Activated naive CD8-positive, alpha-beta T cell treated with anti-CD3 and anti-CD28 coated beads, Interleukin-2, amount 50 U/mL, for 24 hours (primary cell): ENCODE measurements at regions not wholly inside any gene's neighbourhood (a gene's known extent, or its start where the extent isn't known, plus 50 kb on each side); places are given as distances from the start of the nearest gene placed in this dataset.

Experiments
- ATAC-seq: fragments of 150-1000 bp; cut with Tn5 transposase; one replicate; pipeline ENCODE4 v1.10.0; 2021
- DNase-seq: peaks from one replicate; pipeline ENCODE4 v3.0.0; 2021
- H3K27ac Mint-ChIP-seq: one replicate; pipeline ENCODE4 v1.8.0; 2021; ENCODE audit warnings: mild to moderate bottlenecking, mixed read lengths
- H3K27me3 Mint-ChIP-seq: one replicate; pipeline ENCODE4 v1.8.0; 2021; ENCODE audit warnings: mixed read lengths
- H3K36me3 Mint-ChIP-seq: one replicate; pipeline ENCODE4 v1.8.0; 2021; ENCODE audit warnings: low read depth, mixed read lengths
- H3K4me1 Mint-ChIP-seq: one replicate; pipeline ENCODE4 v1.8.0; 2021; ENCODE audit warnings: mixed read lengths
- H3K4me3 Mint-ChIP-seq: one replicate; pipeline ENCODE4 v1.8.0; 2021; ENCODE audit warnings: mild to moderate bottlenecking, moderate library complexity, mixed read lengths
- H3K9me3 Mint-ChIP-seq: one replicate; pipeline ENCODE4 v1.8.0; 2021; ENCODE audit warnings: mixed read lengths

- no peaks in the 10 kb centered on the region for H3K4me1 Mint-ChIP-seq
- DNase-seq (no peak), ATAC-seq (no peak)
- no peak overlapping the region for H3K4me3 Mint-ChIP-seq
- H3K27me3 Mint-ChIP-seq: peaks cover 3% of the 10 kb centered on the region
- H3K27ac Mint-ChIP-seq: no peak overlapping the region
- H3K9me3 Mint-ChIP-seq: no peaks in the 10 kb centered on the region
- no peaks in the 10 kb centered on the region for H3K36me3 Mint-ChIP-seq
Observed at GRCh38 chr10:80971461-80971860, 433.8 kb downstream of the SH2D4B start.

- Mint-ChIP-seq H3K27me3 (no peaks in the 10 kb centered on the region), H3K36me3 (no peaks in the 10 kb centered on the region), H3K9me3 (no peaks in the 10 kb centered on the region), H3K4me3 (no peak overlapping the region), H3K4me1 (no peaks in the 10 kb centered on the region), H3K27ac (no peak overlapping the region)
- ATAC-seq: no peak
- no peak for DNase-seq
Observed at GRCh38 chr10:80976658-80977057, 439.0 kb downstream of the SH2D4B start.

GRCh38 chr10:80985102-80985501 is 447.4 kb downstream of the SH2D4B start:
- Mint-ChIP-seq H3K36me3 (no peaks in the 10 kb centered on the region), H3K4me3 (no peak overlapping the region), H3K9me3 (no peaks in the 10 kb centered on the region), H3K27me3 (no peaks in the 10 kb centered on the region), H3K4me1 (no peaks in the 10 kb centered on the region), H3K27ac (no peak overlapping the region)
- DNase-seq (no peak), ATAC-seq (no peak)

- Mint-ChIP-seq H3K9me3 (no peaks in the 10 kb centered on the region), H3K36me3 (no peaks in the 10 kb centered on the region), H3K27ac (no peak overlapping the region), H3K4me3 (no peak overlapping the region), H3K4me1 (no peaks in the 10 kb centered on the region), H3K27me3 (no peaks in the 10 kb centered on the region)
- DNase-seq (no peak), ATAC-seq (no peak)
Observed at GRCh38 chr10:80986596-80986995, 448.9 kb downstream of the SH2D4B start.

- Mint-ChIP-seq H3K36me3 (no peaks in the 10 kb centered on the region), H3K27ac (no peak overlapping the region), H3K4me3 (no peak overlapping the region), H3K27me3 (no peaks in the 10 kb centered on the region), H3K4me1 (no peaks in the 10 kb centered on the region), H3K9me3 (no peaks in the 10 kb centered on the region)
- no peak for DNase-seq
- ATAC-seq: no peak
Observed at GRCh38 chr10:80988755-80989154, 451.1 kb downstream of the SH2D4B start.

- Mint-ChIP-seq H3K4me3 (no peak overlapping the region), H3K9me3 (peaks cover 4% of the 10 kb centered on the region), H3K4me1 (no peaks in the 10 kb centered on the region), H3K27ac (no peak overlapping the region), H3K36me3 (no peaks in the 10 kb centered on the region), H3K27me3 (peaks cover 2% of the 10 kb centered on the region)
- DNase-seq (no peak), ATAC-seq (no peak)
Observed at GRCh38 chr10:80996615-80997193, 459.0 kb downstream of the SH2D4B start.

- peaks cover 4% of the 10 kb centered on the region for H3K9me3 Mint-ChIP-seq
Observed at GRCh38 chr10:81000781-81001180, 463.1 kb downstream of the SH2D4B start.

GRCh38 chr10:81002382-81002781 is 464.7 kb downstream of the SH2D4B start:
- Mint-ChIP-seq H3K9me3 (peaks cover 3% of the 10 kb centered on the region), H3K27ac (no peak overlapping the region), H3K36me3 (no peaks in the 10 kb centered on the region), H3K27me3 (peaks cover 6% of the 10 kb centered on the region), H3K4me3 (no peak overlapping the region), H3K4me1 (no peaks in the 10 kb centered on the region)
- ATAC-seq (no peak), DNase-seq (no peak)

More at GRCh38 chr10:81000781-81001180, 463.1 kb downstream of the SH2D4B start:
- Mint-ChIP-seq H3K27ac (no peak overlapping the region), H3K27me3 (peaks cover 6% of the 10 kb centered on the region), H3K4me3 (no peak overlapping the region), H3K4me1 (no peaks in the 10 kb centered on the region), H3K36me3 (no peaks in the 10 kb centered on the region)
- ATAC-seq (no peak), DNase-seq (no peak)

- H3K4me1 Mint-ChIP-seq: no peaks in the 10 kb centered on the region
- no peak for ATAC-seq
- no peaks in the 10 kb centered on the region for H3K36me3 Mint-ChIP-seq
- peaks cover 10% of the 10 kb centered on the region for H3K27me3 Mint-ChIP-seq
- H3K27ac Mint-ChIP-seq: no peak overlapping the region
- peaks cover 3% of the 10 kb centered on the region for H3K9me3 Mint-ChIP-seq
- H3K4me3 Mint-ChIP-seq: no peak overlapping the region
- no peak for DNase-seq
Observed at GRCh38 chr10:81007872-81008271, 470.2 kb downstream of the SH2D4B start.

GRCh38 chr10:81008726-81009125 is 471.0 kb downstream of the SH2D4B start:
- Mint-ChIP-seq H3K9me3 (peaks cover 3% of the 10 kb centered on the region), H3K4me3 (no peak overlapping the region), H3K27me3 (peaks cover 10% of the 10 kb centered on the region), H3K36me3 (no peaks in the 10 kb centered on the region), H3K27ac (no peak overlapping the region), H3K4me1 (no peaks in the 10 kb centered on the region)
- DNase-seq (no peak), ATAC-seq (no peak)

GRCh38 chr10:81009296-81009695 is 471.6 kb downstream of the SH2D4B start:
- Mint-ChIP-seq H3K4me3 (no peak overlapping the region), H3K27ac (no peak overlapping the region), H3K9me3 (peaks cover 3% of the 10 kb centered on the region), H3K36me3 (no peaks in the 10 kb centered on the region), H3K4me1 (no peaks in the 10 kb centered on the region), H3K27me3 (peaks cover 9% of the 10 kb centered on the region)
- DNase-seq (no peak), ATAC-seq (no peak)

GRCh38 chr10:81013771-81014170 is 476.1 kb downstream of the SH2D4B start:
- no peak for ATAC-seq
- no peaks in the 10 kb centered on the region for H3K9me3 Mint-ChIP-seq
- H3K4me3 Mint-ChIP-seq: no peak overlapping the region
- no peaks in the 10 kb centered on the region for H3K36me3 Mint-ChIP-seq
- H3K4me1 Mint-ChIP-seq: no peaks in the 10 kb centered on the region
- H3K27ac Mint-ChIP-seq: no peak overlapping the region
- no peak for DNase-seq
- peaks cover 4% of the 10 kb centered on the region for H3K27me3 Mint-ChIP-seq

GRCh38 chr10:81019029-81019890 is 481.6 kb downstream of the SH2D4B start:
- ATAC-seq: no peak
- no peak overlapping the region for H3K4me3 Mint-ChIP-seq
- no peaks in the 10 kb centered on the region for H3K9me3 Mint-ChIP-seq
- H3K27ac Mint-ChIP-seq: no peak overlapping the region
- no peaks in the 10 kb centered on the region for H3K4me1 Mint-ChIP-seq
- H3K27me3 Mint-ChIP-seq: peaks cover 2% of the 10 kb centered on the region
- H3K36me3 Mint-ChIP-seq: no peaks in the 10 kb centered on the region
- no peak for DNase-seq

GRCh38 chr10:81021428-81022129 is 483.9 kb downstream of the SH2D4B start:
- no peak overlapping the region for H3K27ac Mint-ChIP-seq
- H3K4me1 Mint-ChIP-seq: no peaks in the 10 kb centered on the region
- peaks cover 2% of the 10 kb centered on the region for H3K27me3 Mint-ChIP-seq
- ATAC-seq (no peak), DNase-seq (no peak)
- no peaks in the 10 kb centered on the region for H3K9me3 Mint-ChIP-seq
- H3K36me3 Mint-ChIP-seq: no peaks in the 10 kb centered on the region
- no peak overlapping the region for H3K4me3 Mint-ChIP-seq

GRCh38 chr10:81026591-81026990 is 488.9 kb downstream of the SH2D4B start:
- Mint-ChIP-seq H3K36me3 (no peaks in the 10 kb centered on the region), H3K9me3 (no peaks in the 10 kb centered on the region), H3K4me1 (no peaks in the 10 kb centered on the region), H3K4me3 (no peak overlapping the region), H3K27ac (no peak overlapping the region), H3K27me3 (peaks cover 2% of the 10 kb centered on the region)
- no peak for ATAC-seq
- DNase-seq: no peak
